Vagina (tissue), 2 donors: ENCODE measurements at regions not wholly inside any gene's neighbourhood (a gene's known extent, or its start where the extent isn't known, plus 50 kb on each side); places are given as distances from the start of the nearest gene placed in this dataset.

Experiments
- CTCF ChIP-seq, 3 experiments: fragments of 450-650 bp in 2 of 3; fragments of 200-600 bp in 1 of 3; sonication (generic) in 1 of 3; IDR thresholded peaks; one replicate each; pipeline ENCODE4 v1.5.1; 2017 to 2019; ENCODE audit warnings: antibody characterized with exemption in 3 of 3, mild to moderate bottlenecking in 2 of 3, moderate library complexity in 2 of 3
- POLR2A ChIP-seq, 2 donors: fragments of 450-650 bp; IDR thresholded peaks; one replicate each; pipeline ENCODE4 v1.6.1; 2017; ENCODE audit warnings: antibody characterized with exemption in 2 of 2, mild to moderate bottlenecking in 2 of 2, moderate library complexity in 2 of 2
- POLR2AphosphoS5 ChIP-seq, 2 donors: sonication (generic); formaldehyde crosslinking; IDR thresholded peaks; one replicate each; pipeline ENCODE4 v1.9.0; 2017; ENCODE audit warnings: antibody characterized with exemption in 2 of 2, mild to moderate bottlenecking in 2 of 2, low read depth in 1 of 2; ENCODE audit not compliant: insufficient read depth in 1 of 2

- TF ChIP-seq CTCF (IDR thresholded peaks at IDR 0.05) (no peak), POLR2A (IDR thresholded peaks at IDR 0.05) (no peak), POLR2AphosphoS5 (IDR thresholded peaks at IDR 0.05; ENCODE audit: insufficient read depth in 1 of 2, low read depth in 1 of 2) (no peak)
Measured at GRCh38 chr10:60661637-60662036, 116.6 kb upstream of the CDK1 start.
